ENCODE measurements at regions not wholly inside any gene's neighbourhood (a gene's known extent, or its start where the extent isn't known, plus 50 kb on each side); places are given as distances from the start of the nearest gene placed in this dataset.

- no peaks in the 10 kb centered on the region for H3K9me3 ChIP-seq (replicated peaks in 1 of 11)
- TF ChIP-seq Cebpa-rat (IDR thresholded peaks at IDR 0.05) = no peak
- no peaks in the 10 kb centered on the region for H3K27me3 ChIP-seq
- no peak overlapping the region for H3K27ac ChIP-seq
- H3K4me2 ChIP-seq = no peak overlapping the region
- no peaks in the 10 kb centered on the region; a peak in 1 of 20 replicates for H3K4me1 ChIP-seq
- no peak overlapping the region for H3K4me3 ChIP-seq
- H3K9ac ChIP-seq = no peak overlapping the region
- no peaks in the 10 kb centered on the region for H3K36me3 ChIP-seq
- H4K20me1 ChIP-seq = no peaks in the 10 kb centered on the region
Observed at GRCh38 chr3:156769721-156770654, 56.2 kb upstream of the LEKR1 start.

GRCh38 chr3:156770699-156771414 lies 55.3 kb upstream of the LEKR1 start:
- Histone ChIP-seq H3K9ac (no peak overlapping the region), H3K4me1 (peaks cover 1 to 7% (median 6%) of the 10 kb centered on the region in 10 experiments; a peak in 18 of 20 replicates), H3K27ac (no peak overlapping the region), H3K4me2 (no peak overlapping the region), H3K4me3 (no peak overlapping the region), H3K9me3 (replicated peaks in 1 of 11) (no peaks in the 10 kb centered on the region), H4K20me1 (no peaks in the 10 kb centered on the region), H3K36me3 (no peaks in the 10 kb centered on the region), H3K27me3 (no peaks in the 10 kb centered on the region)
- no peak for TF ChIP-seq Cebpa-rat (IDR thresholded peaks at IDR 0.05)

DNA sequence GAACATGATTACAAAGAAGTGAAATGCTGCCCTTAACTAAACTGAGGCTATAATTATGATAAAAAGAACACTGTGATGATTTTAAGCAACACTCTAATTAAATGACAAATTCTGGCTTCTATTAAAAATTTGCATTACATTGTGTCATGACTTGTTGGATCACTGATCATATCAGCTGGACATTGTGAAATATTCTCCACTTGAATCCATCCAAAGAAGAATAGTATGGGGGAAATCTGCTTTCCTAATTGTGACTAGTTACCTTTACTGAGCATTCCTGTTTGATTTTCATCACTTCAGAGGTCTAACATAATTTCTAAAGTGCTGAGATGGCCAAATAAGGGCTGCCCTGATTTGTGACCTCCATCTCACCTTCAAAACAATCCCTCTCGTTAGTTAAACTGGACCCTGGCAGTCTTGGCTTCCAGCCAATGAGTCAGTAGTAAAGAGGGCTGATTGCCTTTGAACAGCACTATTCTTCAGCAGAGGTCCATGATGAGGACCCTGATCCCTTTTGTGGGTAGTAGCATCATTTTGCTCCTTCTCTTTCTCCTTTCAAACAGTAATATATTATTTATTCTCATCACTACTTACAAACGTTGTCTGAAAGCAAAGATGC lies 53.5 kb upstream of the LEKR1 start:
- H3K27ac ChIP-seq = no peak overlapping the region
- H3K9ac ChIP-seq = no peak overlapping the region
- H4K20me1 ChIP-seq = no peaks in the 10 kb centered on the region
- H3K4me3 ChIP-seq = no peak overlapping the region
- peaks cover 9 to 24% (median 21%) of the 10 kb centered on the region in 10 experiments for H3K4me1 ChIP-seq
- no peaks in the 10 kb centered on the region for H3K9me3 ChIP-seq (replicated peaks in 1 of 11)
- H3K4me2 ChIP-seq = no peak overlapping the region
- no peak for TF ChIP-seq Cebpa-rat (IDR thresholded peaks at IDR 0.05)
- no peaks in the 10 kb centered on the region for H3K36me3 ChIP-seq
- no peaks in the 10 kb centered on the region for H3K27me3 ChIP-seq

GRCh38 chr3:156776031-156776430 lies 50.1 kb upstream of the LEKR1 start:
- no peaks in the 10 kb centered on the region for H3K36me3 ChIP-seq
- peaks cover 9 to 24% (median 21%) of the 10 kb centered on the region in 10 experiments for H3K4me1 ChIP-seq
- 0 out of 22 replicates have a peak, but pooled peaks of 1 of the 11 experiments have one; percentile 13 for TF ChIP-seq Cebpa-rat (IDR thresholded peaks at IDR 0.05)

More at GRCh38 chr3:156776031-156776430, 50.1 kb upstream of the LEKR1 start:
- Histone ChIP-seq H3K4me3 (no peak overlapping the region), H3K4me2 (peak overlapping the region; percentile 18 to 87 (median 74); a peak in 21 of 22 replicates), H4K20me1 (no peaks in the 10 kb centered on the region), H3K9ac (peak overlapping the region in 8 of 11 experiments; percentile 21 to 63 (median 52); a peak in 14 of 22 replicates), H3K27me3 (no peaks in the 10 kb centered on the region), H3K9me3 (replicated peaks in 1 of 11) (no peaks in the 10 kb centered on the region), H3K27ac (peak overlapping the region in 8 of 11 experiments; percentile 65 to 78 (median 76); a peak in 17 of 22 replicates)
